ENCODE measurements at regions not wholly inside any gene's neighbourhood (a gene's known extent, or its start where the extent isn't known, plus 50 kb on each side); places are given as distances from the start of the nearest gene placed in this dataset.

- no peak for ATAC-seq (ENCODE audit: insufficient read depth, low FRiP score)
- no peak for DNase-seq
- Histone ChIP-seq H3K36me3 (ENCODE audit: control insufficient read depth in 4 of 4, insufficient read depth in 4 of 4, low read length in 4 of 4) (no peaks in the 10 kb centered on the region), H3K9me3 (ENCODE audit: control insufficient read depth in 4 of 4, insufficient read depth in 3 of 4, low read length in 3 of 4) (no peaks in the 10 kb centered on the region), H3K4me3 (no peak overlapping the region), H3K27me3 (ENCODE audit: control insufficient read depth in 3 of 3, insufficient read depth in 3 of 3, low read length in 2 of 3) (no peaks in the 10 kb centered on the region), H3K27ac (ENCODE audit: low read depth in 1 of 2, low read length in 1 of 2) (no peak overlapping the region), H3K9ac (ENCODE audit: insufficient read depth in 1 of 2, low read length in 2 of 2) (no peak overlapping the region), H3K4me1 (ENCODE audit: control insufficient read depth in 5 of 5, insufficient read depth in 5 of 5, low read length in 5 of 5) (peaks cover 0 to 14% (median 12%) of the 10 kb centered on the region in 5 donors)
- TF ChIP-seq, protein P1, sequence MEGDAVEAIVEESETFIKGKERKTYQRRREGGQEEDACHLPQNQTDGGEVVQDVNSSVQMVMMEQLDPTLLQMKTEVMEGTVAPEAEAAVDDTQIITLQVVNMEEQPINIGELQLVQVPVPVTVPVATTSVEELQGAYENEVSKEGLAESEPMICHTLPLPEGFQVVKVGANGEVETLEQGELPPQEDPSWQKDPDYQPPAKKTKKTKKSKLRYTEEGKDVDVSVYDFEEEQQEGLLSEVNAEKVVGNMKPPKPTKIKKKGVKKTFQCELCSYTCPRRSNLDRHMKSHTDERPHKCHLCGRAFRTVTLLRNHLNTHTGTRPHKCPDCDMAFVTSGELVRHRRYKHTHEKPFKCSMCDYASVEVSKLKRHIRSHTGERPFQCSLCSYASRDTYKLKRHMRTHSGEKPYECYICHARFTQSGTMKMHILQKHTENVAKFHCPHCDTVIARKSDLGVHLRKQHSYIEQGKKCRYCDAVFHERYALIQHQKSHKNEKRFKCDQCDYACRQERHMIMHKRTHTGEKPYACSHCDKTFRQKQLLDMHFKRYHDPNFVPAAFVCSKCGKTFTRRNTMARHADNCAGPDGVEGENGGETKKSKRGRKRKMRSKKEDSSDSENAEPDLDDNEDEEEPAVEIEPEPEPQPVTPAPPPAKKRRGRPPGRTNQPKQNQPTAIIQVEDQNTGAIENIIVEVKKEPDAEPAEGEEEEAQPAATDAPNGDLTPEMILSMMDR (IDR thresholded peaks at IDR 0.05; ENCODE audit: control extremely low read depth, extremely low read depth) = no peak
- WGBS, 2 donors = 85 to 88% methylated on average over 3 of the region's 3 CpGs
Measured at GRCh38 chr2:226669905-226670304, 129.7 kb downstream of the IRS1 start.

DNA sequence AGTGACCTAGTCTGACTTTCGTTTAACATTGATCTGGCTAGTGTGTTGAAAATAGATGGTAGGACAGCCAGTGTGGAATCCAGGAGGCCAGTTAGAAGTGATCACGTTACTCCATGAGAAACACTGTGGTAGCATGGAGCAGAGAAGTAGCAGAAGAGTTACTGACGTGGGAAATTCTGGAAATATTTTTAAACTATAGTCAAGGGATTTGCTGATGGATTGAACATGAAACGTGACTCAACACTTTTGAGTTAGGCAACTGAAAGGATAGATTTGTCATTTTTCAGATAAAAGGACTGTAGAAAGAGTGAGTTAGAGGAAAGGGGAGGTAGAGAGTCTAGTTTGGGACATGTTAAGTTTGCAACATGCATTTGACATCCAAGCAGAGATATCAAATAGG, 130.4 kb downstream of the IRS1 start:
- Histone ChIP-seq H3K9me3 (ENCODE audit: control insufficient read depth in 4 of 4, insufficient read depth in 3 of 4, low read length in 3 of 4) (no peaks in the 10 kb centered on the region), H3K27me3 (ENCODE audit: control insufficient read depth in 3 of 3, insufficient read depth in 3 of 3, low read length in 2 of 3) (no peaks in the 10 kb centered on the region), H3K4me1 (ENCODE audit: control insufficient read depth in 5 of 5, insufficient read depth in 5 of 5, low read length in 5 of 5) (peaks cover 0 to 14% (median 11%) of the 10 kb centered on the region in 5 donors), H3K27ac (ENCODE audit: low read depth in 1 of 2, low read length in 1 of 2) (no peak overlapping the region), H3K9ac (ENCODE audit: insufficient read depth in 1 of 2, low read length in 2 of 2) (no peak overlapping the region), H3K36me3 (ENCODE audit: control insufficient read depth in 4 of 4, insufficient read depth in 4 of 4, low read length in 4 of 4) (no peaks in the 10 kb centered on the region), H3K4me3 (no peak overlapping the region)
- ATAC-seq (ENCODE audit: insufficient read depth, low FRiP score) (no peak), DNase-seq (no peak)
- WGBS, 2 donors = 87 to 93% methylated on average over 4 of the region's 4 CpGs
- TF ChIP-seq, protein P1 (IDR thresholded peaks at IDR 0.05; ENCODE audit: control extremely low read depth, extremely low read depth) = no peak

- H3K27ac ChIP-seq (ENCODE audit: low read depth in 1 of 2, low read length in 1 of 2) = no peak overlapping the region
- ATAC-seq (ENCODE audit: insufficient read depth, low FRiP score) = no peak
- no peaks in the 10 kb centered on the region for H3K27me3 ChIP-seq (ENCODE audit: control insufficient read depth in 3 of 3, insufficient read depth in 3 of 3, low read length in 2 of 3)
- H3K9me3 ChIP-seq (ENCODE audit: control insufficient read depth in 4 of 4, insufficient read depth in 3 of 4, low read length in 3 of 4) = no peaks in the 10 kb centered on the region
- H3K9ac ChIP-seq (ENCODE audit: insufficient read depth in 1 of 2, low read length in 2 of 2) = no peak overlapping the region
- H3K36me3 ChIP-seq (ENCODE audit: control insufficient read depth in 4 of 4, insufficient read depth in 4 of 4, low read length in 4 of 4) = no peaks in the 10 kb centered on the region
- H3K4me3 ChIP-seq = no peak overlapping the region
- TF ChIP-seq, protein P1 (IDR thresholded peaks at IDR 0.05; ENCODE audit: control extremely low read depth, extremely low read depth) = no peak
- DNase-seq = no peak
- 56 to 59% methylated on average over 5 of the region's 5 CpGs for WGBS, 2 donors
- H3K4me1 ChIP-seq (ENCODE audit: control insufficient read depth in 5 of 5, insufficient read depth in 5 of 5, low read length in 5 of 5) = peaks cover 0 to 10% (median 5%) of the 10 kb centered on the region in 5 donors
Measured at GRCh38 chr2:226667736-226668135, 131.9 kb downstream of the IRS1 start.

DNA sequence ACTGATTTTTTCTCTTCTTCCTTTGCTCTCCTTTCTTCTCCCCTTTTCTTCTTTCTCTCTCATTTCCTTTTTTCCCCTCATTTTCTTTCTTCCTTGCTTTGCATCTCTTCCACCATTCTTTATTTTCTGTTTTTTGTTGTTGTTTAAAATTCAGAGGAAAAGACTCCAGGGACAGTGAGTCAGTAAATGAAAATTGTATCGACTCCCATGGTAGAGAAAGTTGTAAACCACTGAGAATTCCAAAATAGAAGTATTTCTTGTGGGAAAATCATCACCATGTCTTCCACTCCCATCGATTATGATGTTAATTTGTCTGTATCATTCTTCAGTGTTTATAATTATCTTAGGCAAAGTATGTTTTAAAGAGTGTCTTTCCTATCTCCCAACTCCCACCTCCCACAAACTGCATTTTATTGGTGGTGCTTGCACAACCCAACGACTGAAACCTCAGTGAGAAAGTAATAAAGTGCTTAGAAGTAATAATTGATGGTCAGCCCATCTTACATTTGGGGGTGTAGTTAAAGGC, 134.3 kb downstream of the IRS1 start:
- H3K4me1 ChIP-seq (ENCODE audit: control insufficient read depth in 5 of 5, insufficient read depth in 5 of 5, low read length in 5 of 5) = peaks cover 0 to 12% (median 9%) of the 10 kb centered on the region in 5 donors
- TF ChIP-seq, protein P1 (IDR thresholded peaks at IDR 0.05; ENCODE audit: control extremely low read depth, extremely low read depth) = no peak
- H3K9ac ChIP-seq (ENCODE audit: insufficient read depth in 1 of 2, low read length in 2 of 2) = no peak overlapping the region
- 59 to 67% methylated on average over 3 of the region's 3 CpGs for WGBS, 2 donors
- H3K27ac ChIP-seq (ENCODE audit: low read depth in 1 of 2, low read length in 1 of 2) = no peak overlapping the region
- ATAC-seq (ENCODE audit: insufficient read depth, low FRiP score) (no peak), DNase-seq (no peak)
- no peaks in the 10 kb centered on the region for H3K27me3 ChIP-seq (ENCODE audit: control insufficient read depth in 3 of 3, insufficient read depth in 3 of 3, low read length in 2 of 3)
- H3K36me3 ChIP-seq (ENCODE audit: control insufficient read depth in 4 of 4, insufficient read depth in 4 of 4, low read length in 4 of 4) = no peaks in the 10 kb centered on the region
- no peak overlapping the region for H3K4me3 ChIP-seq
- no peaks in the 10 kb centered on the region for H3K9me3 ChIP-seq (ENCODE audit: control insufficient read depth in 4 of 4, insufficient read depth in 3 of 4, low read length in 3 of 4)

Measured in lung (tissue), 11 donors.